ENCODE measurements at regions not wholly inside any gene's neighbourhood (a gene's known extent, or its start where the extent isn't known, plus 50 kb on each side); places are given as distances from the start of the nearest gene placed in this dataset.
"Not testable (repeated sequence)": the region's sequence is repeated elsewhere in the genome, so short reads cannot be mapped to it uniquely, and the experiment has no call there.

GRCh38 chr6:166806217-166806838 lies 150.0 kb downstream of the RNASET2 start:
- no peak for DNase-seq (ENCODE audit: low read depth, low spot score)

GRCh38 chr6:166803471-166803870 lies 152.9 kb downstream of the RNASET2 start:
- no peak for DNase-seq (ENCODE audit: low read depth, low spot score)

GRCh38 chr6:166802401-166802800 lies 153.9 kb downstream of the RNASET2 start:
- no peak for DNase-seq (ENCODE audit: low read depth, low spot score)

GRCh38 chr6:166800137-166800536 lies 156.2 kb downstream of the RNASET2 start:
- no peak for DNase-seq (ENCODE audit: low read depth, low spot score)

- DNase-seq (ENCODE audit: low read depth, low spot score): no peak
Observed at GRCh38 chr6:166798652-166799051, 157.7 kb downstream of the RNASET2 start.

- no peak for DNase-seq (ENCODE audit: low read depth, low spot score)
Observed at GRCh38 chr6:166796610-166797009, 159.7 kb downstream of the RNASET2 start.

GRCh38 chr6:166795879-166796278 lies 160.5 kb downstream of the RNASET2 start:
- no peak for DNase-seq (ENCODE audit: low read depth, low spot score)

GRCh38 chr6:166790808-166791207 lies 163.8 kb upstream of the RPS6KA2 start:
- DNase-seq (ENCODE audit: low read depth, low spot score): not testable (repeated sequence)

- not testable (repeated sequence) for DNase-seq (ENCODE audit: low read depth, low spot score)
Observed at GRCh38 chr6:166788846-166789529, 161.9 kb upstream of the RPS6KA2 start.

- no peak for DNase-seq (ENCODE audit: low read depth, low spot score)
Observed at GRCh38 chr6:166786704-166787293, 159.7 kb upstream of the RPS6KA2 start.

GRCh38 chr6:166785131-166785530 lies 158.1 kb upstream of the RPS6KA2 start:
- DNase-seq (ENCODE audit: low read depth, low spot score): no peak

GRCh38 chr6:166784691-166785090 lies 157.6 kb upstream of the RPS6KA2 start:
- DNase-seq (ENCODE audit: low read depth, low spot score): no peak

- no peak for DNase-seq (ENCODE audit: low read depth, low spot score)
Observed at GRCh38 chr6:166782520-166782919, 155.5 kb upstream of the RPS6KA2 start.

- no peak for DNase-seq (ENCODE audit: low read depth, low spot score)
Observed at GRCh38 chr6:166781331-166781730, 154.3 kb upstream of the RPS6KA2 start.

GRCh38 chr6:166779963-166780683 lies 153.1 kb upstream of the RPS6KA2 start:
- no peak for DNase-seq (ENCODE audit: low read depth, low spot score)

- DNase-seq (ENCODE audit: low read depth, low spot score): no peak
Observed at GRCh38 chr6:166779381-166779780, 152.3 kb upstream of the RPS6KA2 start.

- DNase-seq (ENCODE audit: low read depth, low spot score): no peak
Observed at GRCh38 chr6:166778776-166779175, 151.7 kb upstream of the RPS6KA2 start.

GRCh38 chr6:166778046-166778445 lies 151.0 kb upstream of the RPS6KA2 start:
- DNase-seq (ENCODE audit: low read depth, low spot score): no peak

GRCh38 chr6:166777096-166777630 lies 150.1 kb upstream of the RPS6KA2 start:
- DNase-seq (ENCODE audit: low read depth, low spot score): no peak

- no peak for DNase-seq (ENCODE audit: low read depth, low spot score)
Observed at GRCh38 chr6:166776571-166776970, 149.5 kb upstream of the RPS6KA2 start.

GRCh38 chr6:166775923-166776220 lies 148.8 kb upstream of the RPS6KA2 start:
- DNase-seq (ENCODE audit: low read depth, low spot score): no peak

GRCh38 chr6:166775180-166775922 lies 148.3 kb upstream of the RPS6KA2 start:
- no peak for DNase-seq (ENCODE audit: low read depth, low spot score)
